Motor neuron (in vitro differentiated cells): ENCODE measurements at regions not wholly inside any gene's neighbourhood (a gene's known extent, or its start where the extent isn't known, plus 50 kb on each side); places are given as distances from the start of the nearest gene placed in this dataset.

ENCODE experiments used
- ATAC-seq, 8 experiments: fragments of 200-7000 bp; cut with Tn5 transposase; replicated peaks in 6 of 8; 2 replicates each; pipeline ENCODE4 v1.8.0; 2021; ENCODE audit warnings: mild to moderate bottlenecking in 8 of 8, moderate library complexity in 8 of 8
- H3K27ac ChIP-seq, 2 donors: fragments of 250-450 bp; sonication (Bioruptor Pico); 2 replicates each; pipeline ENCODE4 v1.9.0; 2021; ENCODE audit warnings: antibody characterized with exemption in 2 of 2, mild to moderate bottlenecking in 2 of 2, moderate library complexity in 1 of 2
- H3K4me1 ChIP-seq, 2 donors: fragments of 250-450 bp; sonication (Bioruptor Pico); replicated peaks in 1 of 2; 2 replicates each; pipeline ENCODE4 v1.6.1; 2021; ENCODE audit warnings: antibody characterized with exemption in 2 of 2, mild to moderate bottlenecking in 2 of 2, moderate library complexity in 1 of 2
- H3K4me3 ChIP-seq, 5 donors: fragments of 250-450 bp; sonication (Bioruptor Pico); 2 replicates each; pipeline ENCODE4 v1.9.0; 2021; ENCODE audit warnings: antibody characterized with exemption in 5 of 5, mild to moderate bottlenecking in 5 of 5, moderate library complexity in 4 of 5
- WGBS, 10 experiments: fragments of 450-650 bp; shearing (Covaris generic); methylation state at CpG; one replicate each; pipeline ENCODE4 v1.0.0; 2022; 5-methylcytosine and 5-hydroxymethylcytosine counted together
- in situ Hi-C, 9 experiments: fragments of 400-800 bp; cut with MboI; loops; one replicate each; pipeline ENCODE4 v1.15.0; 2021; ENCODE audit warnings: low sequenced_read_pairs in 9 of 9, low pct_unique_long_range_greater_than_20kb in 2 of 9; ENCODE audit not compliant: unreplicated experiment in 9 of 9

- WGBS, 10 experiments = 22 to 100% (median 81%) methylated on average over 1 to 6 of the region's 7 CpGs; no CpG with 5 or more reads in 1 of the 10 experiments
- no peak overlapping the region for H3K27ac ChIP-seq
- H3K4me1 ChIP-seq = peaks cover 3 to 4% of the 10 kb centered on the region in 2 donors
- in situ Hi-C loops = no loop called here
- H3K4me3 ChIP-seq = no peak overlapping the region
- no peak for ATAC-seq
Observed at GRCh38 chr13:106377931-106378662, 157.4 kb downstream of the EFNB2 start.

GRCh38 chr13:106377341-106377740, 158.1 kb downstream of the EFNB2 start:
- ATAC-seq = no peak
- WGBS, 10 experiments = 54 to 100% (median 84%) methylated on average over 1 to 7 of the region's 7 CpGs; no CpG with 5 or more reads in 3 of the 10 experiments
- H3K27ac ChIP-seq = no peak overlapping the region
- no peak overlapping the region for H3K4me3 ChIP-seq
- in situ Hi-C loops = no loop called here
- peaks cover 4 to 10% of the 10 kb centered on the region in 2 donors for H3K4me1 ChIP-seq

GRCh38 chr13:106376401-106377112, 158.9 kb downstream of the EFNB2 start:
- WGBS, 10 experiments = 21 to 100% (median 92%) methylated on average over 1 to 12 of the region's 21 CpGs
- H3K27ac ChIP-seq = no peak overlapping the region

GRCh38 chr13:106375085-106375484, 160.4 kb downstream of the EFNB2 start:
- in situ Hi-C loops = no loop called here
- no peak for ATAC-seq
- peaks cover 4 to 12% of the 10 kb centered on the region in 2 donors for H3K4me1 ChIP-seq
- H3K27ac ChIP-seq = no peak overlapping the region
- H3K4me3 ChIP-seq = no peak overlapping the region
- 60 to 100% (median 95%) methylated on average over 1 to 8 of the region's 20 CpGs; no CpG with 5 or more reads in 6 of the 10 experiments for WGBS, 10 experiments

More at GRCh38 chr13:106376401-106377112, 158.9 kb downstream of the EFNB2 start:
- ATAC-seq = peak in 1 of 8 experiments; percentile 64
- in situ Hi-C loops = no loop called here
- Histone ChIP-seq H3K4me3 (no peak overlapping the region), H3K4me1 (peaks cover 4 to 12% of the 10 kb centered on the region in 2 donors)

GRCh38 chr13:106374631-106375030, 160.8 kb downstream of the EFNB2 start:
- Histone ChIP-seq H3K4me1 (peaks cover 4 to 12% of the 10 kb centered on the region in 2 donors), H3K27ac (no peak overlapping the region), H3K4me3 (no peak overlapping the region)
- ATAC-seq = no peak
- in situ Hi-C loops = no loop called here
- WGBS, 10 experiments = 43 to 96% (median 74%) methylated on average over 1 to 4 of the region's 10 CpGs; no CpG with 5 or more reads in 6 of the 10 experiments

GRCh38 chr13:106373989-106374572, 161.4 kb downstream of the EFNB2 start:
- ATAC-seq = peak in 3 of 8 experiments; percentile 32 to 67 (median 53)
- in situ Hi-C loops = no loop called here
- Histone ChIP-seq H3K4me1 (peaks cover 4 to 12% of the 10 kb centered on the region in 2 donors), H3K27ac (no peak overlapping the region), H3K4me3 (no peak overlapping the region)
- WGBS, 10 experiments = 60 to 100% (median 88%) methylated on average over 1 to 4 of the region's 4 CpGs; no CpG with 5 or more reads in 3 of the 10 experiments

GRCh38 chr13:106373304-106373988, 162.0 kb downstream of the EFNB2 start:
- H3K27ac ChIP-seq = no peak overlapping the region
- peaks cover 4 to 12% of the 10 kb centered on the region in 2 donors for H3K4me1 ChIP-seq
- peak in 1 of 8 experiments; percentile 36 for ATAC-seq
- H3K4me3 ChIP-seq = no peak overlapping the region
- WGBS, 10 experiments = 17 to 92% (median 61%) methylated on average over 2 to 5 of the region's 7 CpGs; no CpG with 5 or more reads in 3 of the 10 experiments
- in situ Hi-C loops = no loop called here

GRCh38 chr13:106372199-106373155, 163.0 kb downstream of the EFNB2 start:
- Histone ChIP-seq H3K27ac (no peak overlapping the region), H3K4me3 (no peak overlapping the region), H3K4me1 (peaks cover 4 to 12% of the 10 kb centered on the region in 2 donors)
- no peak for ATAC-seq
- 19 to 88% (median 51%) methylated on average over 1 to 7 of the region's 7 CpGs for WGBS, 10 experiments
- in situ Hi-C loops = no loop called here

GRCh38 chr13:106371024-106371423, 164.4 kb downstream of the EFNB2 start:
- 75 to 100% (median 88%) methylated on average over 2 to 5 of the region's 5 CpGs; no CpG with 5 or more reads in 4 of the 10 experiments for WGBS, 10 experiments
- Histone ChIP-seq H3K4me1 (peaks cover 4 to 12% of the 10 kb centered on the region in 2 donors), H3K4me3 (no peak overlapping the region), H3K27ac (no peak overlapping the region)
- ATAC-seq = no peak
- in situ Hi-C loops = no loop called here

- in situ Hi-C loops = no loop called here
- no peak for ATAC-seq
- WGBS, 10 experiments = 54 to 100% (median 100%) methylated on average over 1 to 2 of the region's 2 CpGs; no CpG with 5 or more reads in 1 of the 10 experiments
- H3K4me3 ChIP-seq = no peak overlapping the region
- H3K4me1 ChIP-seq = peaks cover 4 to 12% of the 10 kb centered on the region in 2 donors
- H3K27ac ChIP-seq = no peak overlapping the region
Observed at GRCh38 chr13:106369858-106370257, 165.6 kb downstream of the EFNB2 start.

- Histone ChIP-seq H3K4me3 (no peak overlapping the region), H3K4me1 (peaks cover 2 to 12% of the 10 kb centered on the region in 2 donors), H3K27ac (no peak overlapping the region)
- no peak for ATAC-seq
- in situ Hi-C loops = no loop called here
- 65 to 100% (median 82%) methylated on average over 2 to 6 of the region's 6 CpGs; no CpG with 5 or more reads in 1 of the 10 experiments for WGBS, 10 experiments
Observed at GRCh38 chr13:106369091-106369490, 166.4 kb downstream of the EFNB2 start.
